K562 (cell line): ENCODE measurements at regions not wholly inside any gene's neighbourhood (a gene's known extent, or its start where the extent isn't known, plus 50 kb on each side); places are given as distances from the start of the nearest gene placed in this dataset.

Source experiments
- ATAC-seq: fragments of 200-7000 bp; cut with Tn5 transposase; 3 replicates; pipeline ENCODE4 v1.9.1; 2020; ENCODE audit warnings: moderate library complexity
- BruUV-seq: library from RNA; stranded (reverse); fragments of 400-500 nt; replicated peaks from 2 replicates; lab custom pipeline; 2021; lab: Mats Ljungman, UMichigan
- CTCF ChIA-PET: fragments of 300-600 bp; formaldehyde crosslinking; extraction: SDS; loops from one replicate; lab custom pipeline; 2021; ENCODE audit warnings: low intra/inter-chr PET ratio; lab: Yijun Ruan, JAX
- POLR2A ChIA-PET: fragments of 300-600, 350-650 bp; sonication (Branson Sonifier 250); formaldehyde crosslinking; extraction: SDS; loops from one replicate; lab custom pipeline; 2021; ENCODE audit warnings: antibody characterized with exemption, inconsistent platforms; lab: Yijun Ruan, JAX
- DNase-seq, 4 experiments: peaks; one replicate each; pipeline versions ENCODE4 v3.0.0 to v3.0.0-alpha.2; 2011 to 2018; ENCODE audit warnings: low spot score in 3 of 4, mixed read lengths in 3 of 4; ENCODE audit errors: extremely low read depth in 1 of 4
- FAIRE-seq: peaks from 2 replicates; lab custom pipeline; 2011; peaks lifted over from hg19 to GRCh38; lab: Jason Lieb, UNC
- H2AFZ ChIP-seq: 2 replicates; pipeline ENCODE4 v1.6.0; 2011; ENCODE audit warnings: low read depth, low read length, control low read depth, inconsistent platforms
- H3K27ac ChIP-seq: fragments of 200-600 bp; 3 replicates; pipeline ENCODE4 v1.8.0; 2011; ENCODE audit warnings: low read depth, mild to moderate bottlenecking, control low read depth, inconsistent platforms, low read length, moderate library complexity, mixed read lengths; ENCODE audit errors: extremely low read depth
- H3K27me3 ChIP-seq, 2 experiments: fragments of 300-600 bp in 1 of 2; 2 replicates in 1 of 2; 3 replicates in 1 of 2; pipeline versions ENCODE4 v1.6.0 to v1.8.0; 2011; ENCODE audit warnings: inconsistent platforms in 2 of 2, low read length in 2 of 2, mild to moderate bottlenecking in 1 of 2, mixed read lengths in 1 of 2, moderate library complexity in 1 of 2; ENCODE audit not compliant: control insufficient read depth in 2 of 2, insufficient read depth in 2 of 2
- H3K36me3 ChIP-seq: fragments of 300-600 bp; 3 replicates; pipeline ENCODE4 v1.8.0; 2011; ENCODE audit warnings: mild to moderate bottlenecking, low read length, inconsistent platforms; ENCODE audit not compliant: control insufficient read depth, insufficient read depth
- H3K4me1 ChIP-seq, 2 experiments: fragments of 200-600 bp in 1 of 2; replicated peaks in 1 of 2; 2 replicates in 1 of 2; 3 replicates in 1 of 2; pipeline versions ENCODE4 v1.5.1 to v1.8.0; 2011; ENCODE audit warnings: inconsistent platforms in 2 of 2, low read length in 2 of 2, mild to moderate bottlenecking in 1 of 2, mixed read lengths in 1 of 2, moderate library complexity in 1 of 2; ENCODE audit not compliant: control insufficient read depth in 2 of 2, insufficient read depth in 2 of 2
- H3K4me2 ChIP-seq: 2 replicates; pipeline ENCODE4 v1.6.1; 2011; ENCODE audit warnings: low read length, control low read depth, inconsistent platforms, mixed read lengths; ENCODE audit not compliant: insufficient read depth
- H3K4me3 ChIP-seq: fragments of 200-600 bp; sonication (generic), shearing (Covaris generic); 2 replicates; pipeline ENCODE4 v1.5.1; 2016; ENCODE audit warnings: control low read depth, inconsistent platforms
- H3K79me2 ChIP-seq: fragments of 200-600 bp; 3 replicates; pipeline ENCODE4 v1.8.0; 2011; ENCODE audit warnings: low read length, inconsistent platforms; ENCODE audit not compliant: control insufficient read depth, insufficient read depth
- H3K9ac ChIP-seq, 2 experiments: 2 replicates each; pipeline versions ENCODE4 v1.6.0 to v1.6.1; 2011; ENCODE audit warnings: low read depth in 2 of 2, low read length in 2 of 2, control low read depth in 1 of 2, inconsistent platforms in 1 of 2, mild to moderate bottlenecking in 1 of 2, mixed read lengths in 1 of 2; ENCODE audit not compliant: insufficient read depth in 1 of 2
- H3K9me1 ChIP-seq: one replicate; pipeline ENCODE4 v1.6.0; 2011; ENCODE audit warnings: inconsistent platforms, mild to moderate bottlenecking, low read length, moderate library complexity; ENCODE audit not compliant: control insufficient read depth, insufficient read depth
- H3K9me3 ChIP-seq: replicated peaks from 2 replicates; pipeline ENCODE4 v1.5.1; 2011; ENCODE audit warnings: low read depth, low read length, inconsistent platforms; ENCODE audit not compliant: control insufficient read depth, insufficient read depth
- H4K20me1 ChIP-seq: replicated peaks from 2 replicates; pipeline ENCODE4 v1.6.1; 2011; ENCODE audit warnings: low read length, inconsistent platforms, mixed read lengths; ENCODE audit not compliant: control insufficient read depth, insufficient read depth
- EGR1 ChIP-seq: fragments of 450-650 bp; conservative IDR thresholded peaks from 2 replicates; pipeline ENCODE4 v1.6.1; 2017; ENCODE audit warnings: mild to moderate bottlenecking
- KAT7 ChIP-seq: sonication (generic); formaldehyde crosslinking; IDR thresholded peaks from 2 replicates; pipeline ENCODE4 v1.8.0; 2022; ENCODE audit warnings: missing genetic modification reagents, mild to moderate bottlenecking, borderline replicate concordance
- SAP30 ChIP-seq: fragments of 200-600 bp; sonication (generic); IDR thresholded peaks from 2 replicates; pipeline ENCODE4 v1.6.1; 2012; ENCODE audit warnings: borderline replicate concordance, low read depth, mild to moderate bottlenecking, moderate library complexity, low read length, control low read depth, inconsistent platforms; ENCODE audit not compliant: insufficient read depth, poor library complexity, severe bottlenecking
- SMARCA5 ChIP-seq: fragments of 450-650 bp; IDR thresholded peaks from 2 replicates; pipeline ENCODE4 v1.6.1; 2016
- WGBS: fragments of 100-300 bp; shearing (Covaris generic); methylation state at CpG from one replicate; pipeline ENCODE4 v1.1.6; 2016; ENCODE audit warnings: low coverage, mixed read lengths; ENCODE audit not compliant: insufficient coverage; ENCODE audit errors: missing lambda C conversion rate; 5-methylcytosine and 5-hydroxymethylcytosine counted together
- in situ Hi-C: fragments of 300-500 bp; cut with MboI; formaldehyde crosslinking; loops from 4 replicates; pipeline ENCODE4 v1.15.0; 2018; ENCODE audit warnings: inconsistent platforms, mixed read lengths
- intact Hi-C: fragments of 100-400 bp; cut with micrococcal nuclease; formaldehyde crosslinking; loops from 2 replicates; pipeline ENCODE4 v1.14.2; 2022
- TF ChIP-seq, protein P1 (sequence below): fragments of 250-450 bp; sonication (Bioruptor Pico); IDR thresholded peaks from 2 replicates; pipeline ENCODE4 v1.5.0; 2021; ENCODE audit warnings: mild to moderate bottlenecking, borderline replicate concordance
- TF ChIP-seq, protein P2 (sequence below), 3 experiments: fragments of 200-800 bp in 1 of 3; sonication (Bioruptor generic) in 1 of 3; sonication (generic) in 1 of 3; formaldehyde crosslinking in 1 of 3; IDR thresholded peaks; 2 replicates each; pipeline versions ENCODE4 v1.6.1 to v1.8.0; 2016 to 2022; ENCODE audit warnings: mild to moderate bottlenecking in 2 of 3, missing compliant biosample characterization in 2 of 3, missing genetic modification characterization in 2 of 3, missing genetic modification reagents in 1 of 3
- TF ChIP-seq, protein P3 (sequence below): sonication (generic); formaldehyde crosslinking; IDR thresholded peaks from 2 replicates; pipeline ENCODE4 v1.8.1; 2022; ENCODE audit warnings: missing genetic modification reagents
- TF ChIP-seq, protein P4 (sequence below): fragments of 450-650 bp; IDR thresholded peaks from 2 replicates; pipeline ENCODE4 v1.6.1; 2016; ENCODE audit warnings: missing biosample characterization, missing genetic modification characterization
- TF ChIP-seq, protein P5 (sequence below), 3 experiments: fragments of 200-800 bp in 1 of 3; fragments of 250-450 bp in 1 of 3; fragments of 450-650 bp in 1 of 3; sonication (Bioruptor Pico) in 1 of 3; sonication (Bioruptor generic) in 1 of 3; formaldehyde crosslinking in 1 of 3; IDR thresholded peaks; 2 replicates each; pipeline versions ENCODE4 v1.6.1 to v1.8.0; 2016 to 2022; ENCODE audit warnings: mild to moderate bottlenecking in 2 of 3, missing genetic modification characterization in 2 of 3, missing compliant biosample characterization in 1 of 3, moderate library complexity in 1 of 3

DNA sequence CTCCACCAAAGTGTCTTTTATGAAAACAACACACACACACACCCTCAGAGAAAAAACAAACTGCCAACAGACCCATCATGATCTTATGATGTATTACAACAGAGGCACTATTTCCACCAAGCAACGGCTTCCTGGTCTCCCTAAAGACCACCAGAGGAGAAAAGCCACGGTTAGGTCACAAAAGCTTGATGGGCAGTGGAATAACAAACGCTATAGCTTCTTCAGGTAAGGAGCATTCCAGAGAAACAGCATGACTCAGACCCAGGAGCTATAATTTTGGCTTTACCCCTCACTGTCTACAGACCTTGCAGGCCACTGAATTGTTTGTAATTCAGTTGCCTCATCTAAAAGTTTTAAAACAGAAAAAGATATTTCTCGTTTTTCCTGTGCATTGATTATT is 105.7 kb upstream of the GPR141 start (continued):
- TF ChIP-seq, protein P1, sequence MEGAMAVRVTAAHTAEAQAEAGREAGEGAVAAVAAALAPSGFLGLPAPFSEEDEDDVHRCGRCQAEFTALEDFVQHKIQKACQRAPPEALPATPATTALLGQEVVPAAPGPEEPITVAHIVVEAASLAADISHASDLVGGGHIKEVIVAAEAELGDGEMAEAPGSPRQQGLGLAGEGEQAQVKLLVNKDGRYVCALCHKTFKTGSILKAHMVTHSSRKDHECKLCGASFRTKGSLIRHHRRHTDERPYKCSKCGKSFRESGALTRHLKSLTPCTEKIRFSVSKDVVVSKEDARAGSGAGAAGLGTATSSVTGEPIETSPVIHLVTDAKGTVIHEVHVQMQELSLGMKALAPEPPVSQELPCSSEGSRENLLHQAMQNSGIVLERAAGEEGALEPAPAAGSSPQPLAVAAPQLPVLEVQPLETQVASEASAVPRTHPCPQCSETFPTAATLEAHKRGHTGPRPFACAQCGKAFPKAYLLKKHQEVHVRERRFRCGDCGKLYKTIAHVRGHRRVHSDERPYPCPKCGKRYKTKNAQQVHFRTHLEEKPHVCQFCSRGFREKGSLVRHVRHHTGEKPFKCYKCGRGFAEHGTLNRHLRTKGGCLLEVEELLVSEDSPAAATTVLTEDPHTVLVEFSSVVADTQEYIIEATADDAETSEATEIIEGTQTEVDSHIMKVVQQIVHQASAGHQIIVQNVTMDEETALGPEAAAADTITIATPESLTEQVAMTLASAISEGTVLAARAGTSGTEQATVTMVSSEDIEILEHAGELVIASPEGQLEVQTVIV (CRISPR knock-in tag), result no peak
- TF ChIP-seq, protein P2, sequence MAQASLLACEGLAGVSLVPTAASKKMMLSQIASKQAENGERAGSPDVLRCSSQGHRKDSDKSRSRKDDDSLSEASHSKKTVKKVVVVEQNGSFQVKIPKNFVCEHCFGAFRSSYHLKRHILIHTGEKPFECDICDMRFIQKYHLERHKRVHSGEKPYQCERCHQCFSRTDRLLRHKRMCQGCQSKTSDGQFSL (CRISPR knock-in tag; IDR thresholded peaks at IDR 0.05), result no peak
- TF ChIP-seq, protein P2 (tag; IDR thresholded peaks at IDR 0.05), result no peak
- TF ChIP-seq, all 486 proteins: peak for 0

DNA sequence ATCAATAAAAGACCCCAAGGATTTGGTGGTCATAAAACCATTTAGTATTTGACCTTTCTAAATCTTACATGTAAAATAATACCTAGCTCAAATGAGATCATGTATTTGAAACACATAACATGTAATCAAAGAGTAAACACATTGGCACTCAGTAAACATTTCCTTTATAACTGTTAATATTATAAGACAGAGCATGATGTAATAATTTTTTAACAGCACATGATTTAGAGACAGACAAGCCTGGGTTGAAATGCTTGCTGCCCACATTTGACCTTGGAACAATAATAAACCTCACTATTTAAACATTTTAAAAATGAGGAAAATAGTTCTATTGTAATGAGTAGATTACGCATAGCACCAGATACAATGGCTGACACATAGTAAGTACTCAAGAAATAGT is 105.2 kb upstream of the GPR141 start:
- no peak for ATAC-seq
- Histone ChIP-seq H3K9me3 (no peaks in the 10 kb centered on the region), H3K9me1 (no peaks in the 10 kb centered on the region), H3K27me3 (no peaks in the 10 kb centered on the region), H3K4me1 (no peaks in the 10 kb centered on the region), H3K36me3 (no peaks in the 10 kb centered on the region), H3K4me2 (no peak overlapping the region), H3K4me3 (no peak overlapping the region), H3K9ac (no peak overlapping the region), H3K27ac (no peak overlapping the region), H4K20me1 (no peaks in the 10 kb centered on the region), H2AFZ (no peak overlapping the region), H3K79me2 (no peaks in the 10 kb centered on the region)
- FAIRE-seq, result no peak
- no TSS peak for BruUV-seq
- CTCF ChIA-PET, result no interaction called here
- WGBS, result 35% methylated on average over 1 of the region's 1 CpG
- no peak for DNase-seq
- POLR2A ChIA-PET, result no interaction called here
- TF ChIP-seq, protein P3, sequence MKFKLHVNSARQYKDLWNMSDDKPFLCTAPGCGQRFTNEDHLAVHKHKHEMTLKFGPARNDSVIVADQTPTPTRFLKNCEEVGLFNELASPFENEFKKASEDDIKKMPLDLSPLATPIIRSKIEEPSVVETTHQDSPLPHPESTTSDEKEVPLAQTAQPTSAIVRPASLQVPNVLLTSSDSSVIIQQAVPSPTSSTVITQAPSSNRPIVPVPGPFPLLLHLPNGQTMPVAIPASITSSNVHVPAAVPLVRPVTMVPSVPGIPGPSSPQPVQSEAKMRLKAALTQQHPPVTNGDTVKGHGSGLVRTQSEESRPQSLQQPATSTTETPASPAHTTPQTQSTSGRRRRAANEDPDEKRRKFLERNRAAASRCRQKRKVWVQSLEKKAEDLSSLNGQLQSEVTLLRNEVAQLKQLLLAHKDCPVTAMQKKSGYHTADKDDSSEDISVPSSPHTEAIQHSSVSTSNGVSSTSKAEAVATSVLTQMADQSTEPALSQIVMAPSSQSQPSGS, result no peak
- no peak for TF ChIP-seq SAP30
- no peak for TF ChIP-seq KAT7 (CRISPR knock-in tag)
- no peak for TF ChIP-seq EGR1
- TF ChIP-seq, protein P4, sequence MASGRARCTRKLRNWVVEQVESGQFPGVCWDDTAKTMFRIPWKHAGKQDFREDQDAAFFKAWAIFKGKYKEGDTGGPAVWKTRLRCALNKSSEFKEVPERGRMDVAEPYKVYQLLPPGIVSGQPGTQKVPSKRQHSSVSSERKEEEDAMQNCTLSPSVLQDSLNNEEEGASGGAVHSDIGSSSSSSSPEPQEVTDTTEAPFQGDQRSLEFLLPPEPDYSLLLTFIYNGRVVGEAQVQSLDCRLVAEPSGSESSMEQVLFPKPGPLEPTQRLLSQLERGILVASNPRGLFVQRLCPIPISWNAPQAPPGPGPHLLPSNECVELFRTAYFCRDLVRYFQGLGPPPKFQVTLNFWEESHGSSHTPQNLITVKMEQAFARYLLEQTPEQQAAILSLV (tag), result no peak
- TF ChIP-seq, protein P5, sequence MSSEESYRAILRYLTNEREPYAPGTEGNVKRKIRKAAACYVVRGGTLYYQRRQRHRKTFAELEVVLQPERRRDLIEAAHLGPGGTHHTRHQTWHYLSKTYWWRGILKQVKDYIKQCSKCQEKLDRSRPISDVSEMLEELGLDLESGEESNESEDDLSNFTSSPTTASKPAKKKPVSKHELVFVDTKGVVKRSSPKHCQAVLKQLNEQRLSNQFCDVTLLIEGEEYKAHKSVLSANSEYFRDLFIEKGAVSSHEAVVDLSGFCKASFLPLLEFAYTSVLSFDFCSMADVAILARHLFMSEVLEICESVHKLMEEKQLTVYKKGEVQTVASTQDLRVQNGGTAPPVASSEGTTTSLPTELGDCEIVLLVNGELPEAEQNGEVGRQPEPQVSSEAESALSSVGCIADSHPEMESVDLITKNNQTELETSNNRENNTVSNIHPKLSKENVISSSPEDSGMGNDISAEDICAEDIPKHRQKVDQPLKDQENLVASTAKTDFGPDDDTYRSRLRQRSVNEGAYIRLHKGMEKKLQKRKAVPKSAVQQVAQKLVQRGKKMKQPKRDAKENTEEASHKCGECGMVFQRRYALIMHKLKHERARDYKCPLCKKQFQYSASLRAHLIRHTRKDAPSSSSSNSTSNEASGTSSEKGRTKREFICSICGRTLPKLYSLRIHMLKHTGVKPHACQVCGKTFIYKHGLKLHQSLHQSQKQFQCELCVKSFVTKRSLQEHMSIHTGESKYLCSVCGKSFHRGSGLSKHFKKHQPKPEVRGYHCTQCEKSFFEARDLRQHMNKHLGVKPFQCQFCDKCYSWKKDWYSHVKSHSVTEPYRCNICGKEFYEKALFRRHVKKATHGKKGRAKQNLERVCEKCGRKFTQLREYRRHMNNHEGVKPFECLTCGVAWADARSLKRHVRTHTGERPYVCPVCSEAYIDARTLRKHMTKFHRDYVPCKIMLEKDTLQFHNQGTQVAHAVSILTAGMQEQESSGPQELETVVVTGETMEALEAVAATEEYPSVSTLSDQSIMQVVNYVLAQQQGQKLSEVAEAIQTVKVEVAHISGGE (CRISPR knock-in tag; IDR thresholded peaks at IDR 0.05), result no peak
- TF ChIP-seq SMARCA5, result no peak
- intact Hi-C loops (no loop called here), in situ Hi-C loops (no loop called here)
